ENCODE measurements at regions not wholly inside any gene's neighbourhood (a gene's known extent, or its start where the extent isn't known, plus 50 kb on each side); places are given as distances from the start of the nearest gene placed in this dataset.

DNA sequence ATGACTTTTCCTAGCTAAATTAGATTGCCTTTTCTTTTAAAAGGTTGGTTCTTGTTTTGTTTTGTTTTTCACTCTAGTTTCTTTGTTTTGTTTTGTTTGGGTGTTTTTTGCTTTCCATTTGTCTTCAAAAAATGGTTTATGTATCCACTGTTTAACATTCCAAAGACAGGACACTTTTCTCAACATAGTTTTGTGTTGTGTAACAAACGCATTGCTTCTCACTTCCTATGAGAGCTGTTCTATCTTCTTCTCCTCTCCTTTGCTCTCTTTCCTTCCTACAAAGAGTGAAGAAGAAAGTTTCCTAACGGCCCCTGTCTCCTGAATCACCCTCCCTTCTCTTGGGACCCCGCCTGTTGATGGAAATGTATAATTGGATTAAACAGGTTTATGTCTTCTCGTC is 539.7 kb downstream of the ACTL7B start:
- H3K4me3 ChIP-seq (ENCODE audit: low read depth, low read length) = no peak overlapping the region
- no peak for DNase-seq (ENCODE audit: low read depth)
- TF ChIP-seq POLR2A (IDR thresholded peaks at IDR 0.05; ENCODE audit: extremely low read depth, insufficient read length) = no peak
- no peak for TF ChIP-seq MAX (IDR thresholded peaks at IDR 0.05; ENCODE audit: low read depth, low read length)
- TF ChIP-seq, protein P1, sequence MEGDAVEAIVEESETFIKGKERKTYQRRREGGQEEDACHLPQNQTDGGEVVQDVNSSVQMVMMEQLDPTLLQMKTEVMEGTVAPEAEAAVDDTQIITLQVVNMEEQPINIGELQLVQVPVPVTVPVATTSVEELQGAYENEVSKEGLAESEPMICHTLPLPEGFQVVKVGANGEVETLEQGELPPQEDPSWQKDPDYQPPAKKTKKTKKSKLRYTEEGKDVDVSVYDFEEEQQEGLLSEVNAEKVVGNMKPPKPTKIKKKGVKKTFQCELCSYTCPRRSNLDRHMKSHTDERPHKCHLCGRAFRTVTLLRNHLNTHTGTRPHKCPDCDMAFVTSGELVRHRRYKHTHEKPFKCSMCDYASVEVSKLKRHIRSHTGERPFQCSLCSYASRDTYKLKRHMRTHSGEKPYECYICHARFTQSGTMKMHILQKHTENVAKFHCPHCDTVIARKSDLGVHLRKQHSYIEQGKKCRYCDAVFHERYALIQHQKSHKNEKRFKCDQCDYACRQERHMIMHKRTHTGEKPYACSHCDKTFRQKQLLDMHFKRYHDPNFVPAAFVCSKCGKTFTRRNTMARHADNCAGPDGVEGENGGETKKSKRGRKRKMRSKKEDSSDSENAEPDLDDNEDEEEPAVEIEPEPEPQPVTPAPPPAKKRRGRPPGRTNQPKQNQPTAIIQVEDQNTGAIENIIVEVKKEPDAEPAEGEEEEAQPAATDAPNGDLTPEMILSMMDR (IDR thresholded peaks at IDR 0.05; ENCODE audit: low read depth, low read length) = no peak
- no peak for TF ChIP-seq MYC (IDR thresholded peaks at IDR 0.05; ENCODE audit: low read depth, low read length)

DNA sequence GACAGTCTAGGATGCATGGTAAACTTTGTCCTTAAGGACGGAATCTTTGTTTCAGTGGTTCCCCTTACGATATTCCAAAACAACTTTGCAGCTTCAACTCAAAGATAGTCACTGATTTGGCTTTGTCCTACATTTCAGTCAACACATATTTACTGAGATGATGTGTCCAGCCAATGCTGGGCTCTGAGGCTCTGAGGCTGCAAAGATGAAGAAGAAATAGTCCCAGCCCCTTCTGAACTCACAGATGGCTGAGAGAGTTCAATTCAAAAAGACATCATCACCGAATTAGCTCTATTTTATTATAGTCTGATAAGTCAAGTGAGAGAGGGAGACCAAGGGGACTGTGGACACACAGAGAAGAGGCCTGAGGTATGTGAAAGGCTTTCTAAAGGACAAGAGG is 544.0 kb downstream of the ACTL7B start:
- no peak overlapping the region for H3K4me3 ChIP-seq (ENCODE audit: low read depth, low read length)
- TF ChIP-seq MYC (IDR thresholded peaks at IDR 0.05; ENCODE audit: low read depth, low read length) (no peak), POLR2A (IDR thresholded peaks at IDR 0.05; ENCODE audit: extremely low read depth, insufficient read length) (no peak), MAX (IDR thresholded peaks at IDR 0.05; ENCODE audit: low read depth, low read length) (no peak)
- TF ChIP-seq, protein P1 (IDR thresholded peaks at IDR 0.05; ENCODE audit: low read depth, low read length) = no peak
- DNase-seq (ENCODE audit: low read depth) = no peak

DNA sequence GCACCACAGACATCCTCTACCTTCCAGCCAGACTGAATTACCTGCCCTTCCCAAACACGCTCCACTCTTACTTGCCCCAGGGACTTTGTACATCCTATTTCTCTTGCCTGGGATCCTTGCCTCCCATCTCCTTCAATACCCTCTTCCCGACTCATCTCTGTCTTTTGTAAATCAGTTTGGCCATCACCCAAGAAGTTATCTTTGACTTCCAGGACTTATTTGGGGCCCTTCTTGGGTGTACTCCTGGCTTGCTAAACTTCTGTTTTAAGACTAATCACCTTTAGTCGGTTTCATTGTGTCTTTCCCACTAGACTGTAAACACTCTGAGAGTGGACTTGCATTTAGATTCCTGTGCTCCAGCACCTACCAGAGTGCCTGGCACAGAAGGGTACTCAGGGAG is 545.6 kb downstream of the ACTL7B start:
- H3K4me3 ChIP-seq (ENCODE audit: low read depth, low read length) = no peak overlapping the region
- TF ChIP-seq, protein P1 (IDR thresholded peaks at IDR 0.05; ENCODE audit: low read depth, low read length) = no peak
- TF ChIP-seq MYC (IDR thresholded peaks at IDR 0.05; ENCODE audit: low read depth, low read length) (no peak), POLR2A (IDR thresholded peaks at IDR 0.05; ENCODE audit: extremely low read depth, insufficient read length) (no peak), MAX (IDR thresholded peaks at IDR 0.05; ENCODE audit: low read depth, low read length) (no peak)
- DNase-seq (ENCODE audit: low read depth) = no peak

GRCh38 chr9:108300306-108301287 is 555.2 kb downstream of the ACTL7B start:
- TF ChIP-seq MYC (IDR thresholded peaks at IDR 0.05; ENCODE audit: low read depth, low read length) (no peak), POLR2A (IDR thresholded peaks at IDR 0.05; ENCODE audit: extremely low read depth, insufficient read length) (no peak), MAX (IDR thresholded peaks at IDR 0.05; ENCODE audit: low read depth, low read length) (no peak)
- TF ChIP-seq, protein P1 (IDR thresholded peaks at IDR 0.05; ENCODE audit: low read depth, low read length) = no peak
- DNase-seq (ENCODE audit: low read depth) = peak; percentile 34
- no peak overlapping the region for H3K4me3 ChIP-seq (ENCODE audit: low read depth, low read length)

DNA sequence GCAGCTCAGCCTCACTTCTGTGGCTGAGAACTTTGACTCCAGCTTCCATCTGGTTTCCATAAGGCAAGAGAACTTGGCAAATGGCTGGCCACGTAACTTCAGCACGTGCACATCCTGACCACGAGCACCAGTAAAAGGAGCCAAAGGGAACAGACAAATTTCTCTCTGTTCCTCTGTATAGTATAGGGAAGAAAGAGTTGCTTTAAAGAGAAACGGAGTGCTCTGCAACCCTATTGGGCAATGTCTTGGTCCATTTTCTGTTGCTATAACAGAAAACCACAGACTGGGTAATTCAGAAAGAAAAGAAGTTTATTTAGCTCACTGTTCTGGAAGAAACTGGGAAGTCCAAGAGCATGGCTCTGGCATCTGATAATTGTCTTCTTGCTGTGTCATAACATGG is 558.7 kb downstream of the ACTL7B start:
- TF ChIP-seq, protein P1 (IDR thresholded peaks at IDR 0.05; ENCODE audit: low read depth, low read length) = no peak
- peak; percentile 55 for DNase-seq (ENCODE audit: low read depth)
- no peak overlapping the region for H3K4me3 ChIP-seq (ENCODE audit: low read depth, low read length)
